Gastroesophageal sphincter (tissue), 3 donors: ENCODE measurements at regions not wholly inside any gene's neighbourhood (a gene's known extent, or its start where the extent isn't known, plus 50 kb on each side); places are given as distances from the start of the nearest gene placed in this dataset.

Experiments used
- CTCF ChIP-seq, 4 experiments: fragments of 200-600 bp in 2 of 4; fragments of 450-650 bp in 2 of 4; sonication (generic) in 1 of 4; IDR thresholded peaks; one replicate each; pipeline ENCODE4 v1.5.1; 2017 to 2019; ENCODE audit warnings: antibody characterized with exemption in 4 of 4, mild to moderate bottlenecking in 2 of 4, moderate library complexity in 2 of 4
- EP300 ChIP-seq: sonication (generic); formaldehyde crosslinking; IDR thresholded peaks from one replicate; pipeline ENCODE4 v1.6.1; 2017; ENCODE audit warnings: antibody characterized with exemption, mild to moderate bottlenecking
- POLR2A ChIP-seq, 2 donors: fragments of 450-650 bp; IDR thresholded peaks; one replicate each; pipeline ENCODE4 v1.6.1; 2017; ENCODE audit warnings: antibody characterized with exemption in 2 of 2, mild to moderate bottlenecking in 2 of 2, moderate library complexity in 1 of 2
- POLR2AphosphoS5 ChIP-seq: sonication (generic); formaldehyde crosslinking; IDR thresholded peaks from one replicate; pipeline ENCODE4 v1.6.1; 2017; ENCODE audit warnings: antibody characterized with exemption

- TF ChIP-seq POLR2AphosphoS5 (no peak), CTCF (IDR thresholded peaks at IDR 0.05) (no peak), EP300 (no peak), POLR2A (IDR thresholded peaks at IDR 0.05) (no peak)
Observed at GRCh38 chr10:130772056-130772455, 539.5 kb downstream of the TCERG1L start.
